ENCODE measurements at regions not wholly inside any gene's neighbourhood (a gene's known extent, or its start where the extent isn't known, plus 50 kb on each side); places are given as distances from the start of the nearest gene placed in this dataset.

DNA sequence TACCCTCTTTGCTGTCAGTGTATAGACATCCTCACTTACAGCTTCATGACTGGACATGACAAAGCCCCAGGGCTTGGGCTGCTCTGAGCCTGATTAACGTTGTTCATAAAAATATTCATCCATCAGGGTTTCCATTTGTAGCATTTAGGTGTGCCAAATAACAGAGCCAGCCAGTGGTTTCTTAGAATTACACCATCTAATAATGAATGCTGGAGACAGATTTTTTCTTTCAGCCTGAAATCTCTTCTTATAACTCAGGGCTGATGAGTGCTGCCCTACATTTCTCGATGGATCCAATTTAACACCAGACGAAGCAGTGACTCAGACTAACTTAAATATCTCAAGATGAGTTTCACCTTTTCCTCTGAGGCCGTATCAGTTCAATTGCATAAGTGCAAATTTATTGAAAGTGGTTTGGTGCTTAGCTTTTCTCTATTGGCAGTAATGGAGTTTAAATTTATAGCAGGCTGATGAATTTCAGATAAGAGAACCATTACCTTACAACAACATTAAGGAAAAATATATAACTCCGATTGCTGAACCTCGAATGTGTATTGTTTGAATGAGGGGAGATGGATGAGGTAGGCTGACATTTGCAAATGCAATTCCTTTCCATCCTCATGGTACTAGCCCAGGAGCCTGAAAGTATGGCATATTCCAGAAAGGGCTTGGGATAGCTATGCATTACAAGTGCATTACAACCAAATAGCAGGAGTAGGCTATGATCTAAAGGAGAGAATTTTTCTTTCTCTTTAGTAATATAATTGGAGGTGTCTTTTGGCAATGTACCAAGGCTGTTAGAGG, 900.6 kb downstream of the KCNMA1 start:
- FAIRE-seq (no peak), ATAC-seq (no peak), DNase-seq (ENCODE audit: extremely low read depth in 1 of 4, low spot score in 3 of 4) (no peak)
- POLR2A ChIA-PET: interaction anchor here (0.5 kb wide), 1 partner anchor 104 kb away, joined by 4 read pairs; no protein-coding TSS in a partner anchor
- Histone ChIP-seq H3K9me1 (ENCODE audit: control insufficient read depth, insufficient read depth, low read length) (no peaks in the 10 kb centered on the region), H3K79me2 (ENCODE audit: control insufficient read depth, insufficient read depth, low read length) (no peaks in the 10 kb centered on the region), H3K4me2 (ENCODE audit: insufficient read depth, low read length) (no peak overlapping the region), H3K27ac (ENCODE audit: extremely low read depth, low read depth, low read length) (no peak overlapping the region), H2AFZ (ENCODE audit: low read depth, low read length) (no peak overlapping the region), H3K4me1 (replicated peaks in 1 of 2; ENCODE audit: control insufficient read depth in 2 of 2, insufficient read depth in 2 of 2, low read length in 2 of 2) (no peaks in the 10 kb centered on the region), H3K36me3 (ENCODE audit: control insufficient read depth, insufficient read depth, low read length) (no peaks in the 10 kb centered on the region), H3K9ac (ENCODE audit: insufficient read depth in 1 of 2, low read depth in 2 of 2, low read length in 2 of 2) (no peak overlapping the region), H3K27me3 (ENCODE audit: control insufficient read depth in 2 of 2, insufficient read depth in 2 of 2, low read length in 2 of 2) (no peaks in the 10 kb centered on the region), H4K20me1 (replicated peaks; ENCODE audit: control insufficient read depth, insufficient read depth, low read length) (no peaks in the 10 kb centered on the region), H3K4me3 (no peak overlapping the region), H3K9me3 (replicated peaks; ENCODE audit: control insufficient read depth, insufficient read depth, low read depth, low read length) (no peaks in the 10 kb centered on the region)
- WGBS (ENCODE audit: insufficient coverage, low coverage, missing lambda C conversion rate): under 1% methylated on average over 6 of the region's 6 CpGs
- in situ Hi-C loops (cut with MboI) (no loop called here), intact Hi-C loops (cut with micrococcal nuclease) (no loop called here)
- CTCF ChIA-PET (ENCODE audit: low intra/inter-chr PET ratio): no interaction called here
- BruUV-seq (replicated peaks): no TSS peak
- no peak for TF ChIP-seq ZNF175 (CRISPR knock-in tag; IDR thresholded peaks at IDR 0.05; ENCODE audit: low read depth)
- no peak for TF ChIP-seq NR2C2 (CRISPR knock-in tag; IDR thresholded peaks at IDR 0.05)
- TF ChIP-seq NR2C2 (tag; IDR thresholded peaks at IDR 0.05): no peak
- no peak for TF ChIP-seq PHF8 (IDR thresholded peaks at IDR 0.05; ENCODE audit: borderline replicate concordance, low read length)
- no peak for TF ChIP-seq TBP (optimal IDR thresholded peaks at IDR 0.05; ENCODE audit: low read depth, low read length)
- TF ChIP-seq NELFE (IDR thresholded peaks at IDR 0.05; ENCODE audit: insufficient read depth, insufficient read length): no peak
- no peak for TF ChIP-seq RBFOX2 (IDR thresholded peaks at IDR 0.05; ENCODE audit: low read depth, low read length)
- no peak for TF ChIP-seq BCL6 (CRISPR knock-in tag; IDR thresholded peaks at IDR 0.05)
- TF ChIP-seq NFRKB (IDR thresholded peaks at IDR 0.05; ENCODE audit: low read depth): no peak

Data from K562 (cell line).